NT2/D1 (cell line): ENCODE measurements at regions not wholly inside any gene's neighbourhood (a gene's known extent, or its start where the extent isn't known, plus 50 kb on each side); places are given as distances from the start of the nearest gene placed in this dataset.
"Not testable (repeated sequence)": the region's sequence is repeated elsewhere in the genome, so short reads cannot be mapped to it uniquely, and the experiment has no call there.

ENCODE experiments used
- YY1 ChIP-seq: IDR thresholded peaks from 2 replicates; pipeline ENCODE4 v1.6.1; 2011; ENCODE audit not compliant: insufficient read length, insufficient read depth
- ZNF274 ChIP-seq: IDR thresholded peaks from 2 replicates; pipeline ENCODE4 v1.6.1; 2011; ENCODE audit warnings: mild to moderate bottlenecking, low read depth, low read length

- TF ChIP-seq YY1, ZNF274: not testable (repeated sequence)
Measured at GRCh38 chr6:58307901-58308300, 990.5 kb downstream of the PRIM2 start.
